ENCODE measurements at regions not wholly inside any gene's neighbourhood (a gene's known extent, or its start where the extent isn't known, plus 50 kb on each side); places are given as distances from the start of the nearest gene placed in this dataset.

- no peaks in the 10 kb centered on the region for H3K9me3 ChIP-seq (ENCODE audit: insufficient read depth, low read length)
- peak overlapping the region; percentile 66 for H3K4me3 ChIP-seq (ENCODE audit: low read length)
- no peaks in the 10 kb centered on the region for H3K79me2 ChIP-seq (ENCODE audit: low read length)
- H3K4me1 ChIP-seq (ENCODE audit: low read length): peaks cover 78% of the 10 kb centered on the region
- H4K20me1 ChIP-seq (ENCODE audit: insufficient read depth, low read length): no peaks in the 10 kb centered on the region
- no peaks in the 10 kb centered on the region for H3K36me3 ChIP-seq (replicated peaks; ENCODE audit: low read depth, low read length)
- no peak for TF ChIP-seq EZH2phosphoT487 (IDR thresholded peaks at IDR 0.05; ENCODE audit: low read depth)
- TF ChIP-seq CTCF (IDR thresholded peaks at IDR 0.05; ENCODE audit: low read depth, low read length): no peak
- no peak overlapping the region for H3K27ac ChIP-seq (ENCODE audit: low read length)
- no peaks in the 10 kb centered on the region for H3K27me3 ChIP-seq (ENCODE audit: low read depth, low read length)
- H3K4me2 ChIP-seq (ENCODE audit: low read length): peak overlapping the region; percentile 76
- H2AFZ ChIP-seq (ENCODE audit: low read depth, low read length): peak overlapping the region; percentile 93
- H3K9ac ChIP-seq (ENCODE audit: low read length): peak overlapping the region; percentile 31
These were observed 119.3 kb downstream of the DAD1 start for GRCh38 chr14:22469538-22470303.

- peaks cover 82% of the 10 kb centered on the region for H3K4me1 ChIP-seq (ENCODE audit: low read length)
- H2AFZ ChIP-seq (ENCODE audit: low read depth, low read length): peak overlapping the region; percentile 93
- no peaks in the 10 kb centered on the region for H3K36me3 ChIP-seq (replicated peaks; ENCODE audit: low read depth, low read length)
- H3K27me3 ChIP-seq (ENCODE audit: low read depth, low read length): no peaks in the 10 kb centered on the region
- H3K9ac ChIP-seq (ENCODE audit: low read length): peak overlapping the region; percentile 31
- H4K20me1 ChIP-seq (ENCODE audit: insufficient read depth, low read length): no peaks in the 10 kb centered on the region
- no peaks in the 10 kb centered on the region for H3K9me3 ChIP-seq (ENCODE audit: insufficient read depth, low read length)
- H3K79me2 ChIP-seq (ENCODE audit: low read length): no peaks in the 10 kb centered on the region
- peak overlapping the region; percentile 76 for H3K4me2 ChIP-seq (ENCODE audit: low read length)
- peak overlapping the region; percentile 66 for H3K4me3 ChIP-seq (ENCODE audit: low read length)
- no peak overlapping the region for H3K27ac ChIP-seq (ENCODE audit: low read length)
- TF ChIP-seq CTCF (IDR thresholded peaks at IDR 0.05; ENCODE audit: low read depth, low read length): no peak
- TF ChIP-seq EZH2phosphoT487 (IDR thresholded peaks at IDR 0.05; ENCODE audit: low read depth): no peak
These were observed 120.2 kb downstream of the DAD1 start for GRCh38 chr14:22468830-22469229.

- no peaks in the 10 kb centered on the region for H3K9me3 ChIP-seq (ENCODE audit: insufficient read depth, low read length)
- no peaks in the 10 kb centered on the region for H3K27me3 ChIP-seq (ENCODE audit: low read depth, low read length)
- no peaks in the 10 kb centered on the region for H3K79me2 ChIP-seq (ENCODE audit: low read length)
- no peaks in the 10 kb centered on the region for H4K20me1 ChIP-seq (ENCODE audit: insufficient read depth, low read length)
- peak overlapping the region; percentile 29 for H3K27ac ChIP-seq (ENCODE audit: low read length)
- H3K4me1 ChIP-seq (ENCODE audit: low read length): peaks cover 67% of the 10 kb centered on the region
- peak overlapping the region; percentile 54; the same call in 1 of the 2 replicates for H2AFZ ChIP-seq (ENCODE audit: low read depth, low read length)
- H3K4me3 ChIP-seq (ENCODE audit: low read length): no peak overlapping the region
- TF ChIP-seq CTCF (IDR thresholded peaks at IDR 0.05; ENCODE audit: low read depth, low read length) (no peak), EZH2phosphoT487 (IDR thresholded peaks at IDR 0.05; ENCODE audit: low read depth) (no peak)
- peak overlapping the region; percentile 17; the same call in 1 of the 2 replicates for H3K9ac ChIP-seq (ENCODE audit: low read length)
- peak overlapping the region; percentile 45 for H3K4me2 ChIP-seq (ENCODE audit: low read length)
- H3K36me3 ChIP-seq (replicated peaks; ENCODE audit: low read depth, low read length): no peaks in the 10 kb centered on the region
These were observed 122.5 kb downstream of the DAD1 start for GRCh38 chr14:22466491-22466890.

GRCh38 chr14:22465201-22465840 is 123.7 kb downstream of the DAD1 start:
- Histone ChIP-seq H2AFZ (ENCODE audit: low read depth, low read length) (peak overlapping the region; percentile 37; the same call in 1 of the 2 replicates), H4K20me1 (ENCODE audit: insufficient read depth, low read length) (no peaks in the 10 kb centered on the region), H3K4me2 (ENCODE audit: low read length) (peak overlapping the region; percentile 98), H3K9ac (ENCODE audit: low read length) (peak overlapping the region; percentile 40; the same call in 1 of the 2 replicates), H3K79me2 (ENCODE audit: low read length) (no peaks in the 10 kb centered on the region), H3K36me3 (replicated peaks; ENCODE audit: low read depth, low read length) (no peaks in the 10 kb centered on the region), H3K27ac (ENCODE audit: low read length) (peak overlapping the region; percentile 71), H3K4me1 (ENCODE audit: low read length) (peaks cover 65% of the 10 kb centered on the region), H3K9me3 (ENCODE audit: insufficient read depth, low read length) (no peaks in the 10 kb centered on the region), H3K4me3 (ENCODE audit: low read length) (peak overlapping the region; percentile 65; the same call in 1 of the 2 replicates), H3K27me3 (ENCODE audit: low read depth, low read length) (no peaks in the 10 kb centered on the region)
- no peak for TF ChIP-seq CTCF (IDR thresholded peaks at IDR 0.05; ENCODE audit: low read depth, low read length)
- TF ChIP-seq EZH2phosphoT487 (IDR thresholded peaks at IDR 0.05; ENCODE audit: low read depth): no peak

Measured in OCI-LY3 (cell line).